ENCODE measurements at regions not wholly inside any gene's neighbourhood (a gene's known extent, or its start where the extent isn't known, plus 50 kb on each side); places are given as distances from the start of the nearest gene placed in this dataset.

DNA sequence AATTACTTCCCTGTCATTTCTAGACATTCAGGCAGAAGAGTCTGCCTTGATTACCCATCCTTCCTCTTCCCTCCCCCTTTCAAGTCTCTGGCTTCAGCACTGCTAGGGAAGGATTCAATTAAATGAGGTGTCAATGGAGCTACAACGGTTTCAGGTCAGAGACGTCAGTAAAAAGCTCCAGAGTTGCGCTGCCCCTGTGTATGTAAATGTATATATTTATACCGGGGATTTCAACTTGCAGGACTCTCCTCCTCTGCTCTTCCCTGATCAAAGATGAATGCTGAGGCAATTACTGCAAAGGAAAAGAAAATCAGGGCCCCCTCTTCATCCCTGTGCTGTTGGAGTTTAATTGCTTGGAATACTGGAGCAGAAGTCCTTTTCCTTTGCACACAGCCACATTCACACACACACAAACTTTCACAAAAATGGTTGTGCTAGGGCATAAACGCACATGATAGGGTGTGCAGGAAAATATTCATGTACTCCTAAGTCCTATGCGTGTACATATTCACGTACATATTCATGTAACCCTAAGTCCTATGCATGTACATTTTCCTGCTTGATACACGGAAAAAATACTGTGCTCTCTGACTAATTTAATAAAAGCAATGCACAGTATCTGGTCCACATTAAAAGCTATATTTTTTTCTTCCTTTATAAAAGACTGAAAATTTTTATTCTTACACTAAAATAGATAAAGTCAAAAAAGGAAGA lies 129.7 kb upstream of the PMFBP1 start:
- no peak for DNase-seq (ENCODE audit: low read depth in 1 of 2, low spot score in 1 of 2)
- no peak for TF ChIP-seq POLR2AphosphoS5 (IDR thresholded peaks at IDR 0.05; ENCODE audit: low read depth)
- TF ChIP-seq, protein P1, sequence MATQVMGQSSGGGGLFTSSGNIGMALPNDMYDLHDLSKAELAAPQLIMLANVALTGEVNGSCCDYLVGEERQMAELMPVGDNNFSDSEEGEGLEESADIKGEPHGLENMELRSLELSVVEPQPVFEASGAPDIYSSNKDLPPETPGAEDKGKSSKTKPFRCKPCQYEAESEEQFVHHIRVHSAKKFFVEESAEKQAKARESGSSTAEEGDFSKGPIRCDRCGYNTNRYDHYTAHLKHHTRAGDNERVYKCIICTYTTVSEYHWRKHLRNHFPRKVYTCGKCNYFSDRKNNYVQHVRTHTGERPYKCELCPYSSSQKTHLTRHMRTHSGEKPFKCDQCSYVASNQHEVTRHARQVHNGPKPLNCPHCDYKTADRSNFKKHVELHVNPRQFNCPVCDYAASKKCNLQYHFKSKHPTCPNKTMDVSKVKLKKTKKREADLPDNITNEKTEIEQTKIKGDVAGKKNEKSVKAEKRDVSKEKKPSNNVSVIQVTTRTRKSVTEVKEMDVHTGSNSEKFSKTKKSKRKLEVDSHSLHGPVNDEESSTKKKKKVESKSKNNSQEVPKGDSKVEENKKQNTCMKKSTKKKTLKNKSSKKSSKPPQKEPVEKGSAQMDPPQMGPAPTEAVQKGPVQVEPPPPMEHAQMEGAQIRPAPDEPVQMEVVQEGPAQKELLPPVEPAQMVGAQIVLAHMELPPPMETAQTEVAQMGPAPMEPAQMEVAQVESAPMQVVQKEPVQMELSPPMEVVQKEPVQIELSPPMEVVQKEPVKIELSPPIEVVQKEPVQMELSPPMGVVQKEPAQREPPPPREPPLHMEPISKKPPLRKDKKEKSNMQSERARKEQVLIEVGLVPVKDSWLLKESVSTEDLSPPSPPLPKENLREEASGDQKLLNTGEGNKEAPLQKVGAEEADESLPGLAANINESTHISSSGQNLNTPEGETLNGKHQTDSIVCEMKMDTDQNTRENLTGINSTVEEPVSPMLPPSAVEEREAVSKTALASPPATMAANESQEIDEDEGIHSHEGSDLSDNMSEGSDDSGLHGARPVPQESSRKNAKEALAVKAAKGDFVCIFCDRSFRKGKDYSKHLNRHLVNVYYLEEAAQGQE (IDR thresholded peaks at IDR 0.05; ENCODE audit: insufficient replicate concordance, low read depth), result no peak
- TF ChIP-seq, protein P2, sequence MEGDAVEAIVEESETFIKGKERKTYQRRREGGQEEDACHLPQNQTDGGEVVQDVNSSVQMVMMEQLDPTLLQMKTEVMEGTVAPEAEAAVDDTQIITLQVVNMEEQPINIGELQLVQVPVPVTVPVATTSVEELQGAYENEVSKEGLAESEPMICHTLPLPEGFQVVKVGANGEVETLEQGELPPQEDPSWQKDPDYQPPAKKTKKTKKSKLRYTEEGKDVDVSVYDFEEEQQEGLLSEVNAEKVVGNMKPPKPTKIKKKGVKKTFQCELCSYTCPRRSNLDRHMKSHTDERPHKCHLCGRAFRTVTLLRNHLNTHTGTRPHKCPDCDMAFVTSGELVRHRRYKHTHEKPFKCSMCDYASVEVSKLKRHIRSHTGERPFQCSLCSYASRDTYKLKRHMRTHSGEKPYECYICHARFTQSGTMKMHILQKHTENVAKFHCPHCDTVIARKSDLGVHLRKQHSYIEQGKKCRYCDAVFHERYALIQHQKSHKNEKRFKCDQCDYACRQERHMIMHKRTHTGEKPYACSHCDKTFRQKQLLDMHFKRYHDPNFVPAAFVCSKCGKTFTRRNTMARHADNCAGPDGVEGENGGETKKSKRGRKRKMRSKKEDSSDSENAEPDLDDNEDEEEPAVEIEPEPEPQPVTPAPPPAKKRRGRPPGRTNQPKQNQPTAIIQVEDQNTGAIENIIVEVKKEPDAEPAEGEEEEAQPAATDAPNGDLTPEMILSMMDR (IDR thresholded peaks at IDR 0.05; ENCODE audit: insufficient read depth, low read length), result no peak
- no peak for TF ChIP-seq SPI1 (IDR thresholded peaks at IDR 0.05; ENCODE audit: borderline replicate concordance, low read depth)
- TF ChIP-seq GABPA (IDR thresholded peaks at IDR 0.05; ENCODE audit: low read depth), result no peak
- H3K27ac ChIP-seq (replicated peaks), result no peak overlapping the region
- no peaks in the 10 kb centered on the region for H3K27me3 ChIP-seq (ENCODE audit: insufficient read depth, poor library complexity, severe bottlenecking)
- H3K4me3 ChIP-seq (replicated peaks; ENCODE audit: insufficient read depth, low read length), result no peak overlapping the region

DNA sequence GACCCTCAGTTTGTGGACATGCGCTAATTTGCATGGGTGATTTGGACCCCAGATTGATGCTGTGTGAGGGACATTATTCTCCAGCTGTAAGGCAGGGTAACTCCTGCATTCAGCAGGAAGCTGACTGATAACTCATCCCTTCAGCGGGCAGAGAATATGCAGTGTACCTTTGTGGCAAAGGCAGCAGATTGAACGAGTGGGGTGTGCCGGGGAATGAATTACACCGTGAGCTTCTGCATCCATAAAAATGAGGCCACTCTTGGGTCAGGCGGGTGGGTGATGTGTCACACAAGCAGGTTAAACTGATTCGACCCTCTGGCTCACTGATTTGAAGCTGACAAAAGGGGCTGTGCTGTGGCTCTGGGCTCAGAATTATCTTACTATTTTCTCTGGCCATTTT lies 128.9 kb upstream of the PMFBP1 start:
- no peak for DNase-seq (ENCODE audit: low read depth in 1 of 2, low spot score in 1 of 2)
- no peak overlapping the region for H3K4me3 ChIP-seq (replicated peaks; ENCODE audit: insufficient read depth, low read length)
- no peaks in the 10 kb centered on the region for H3K27me3 ChIP-seq (ENCODE audit: insufficient read depth, poor library complexity, severe bottlenecking)
- TF ChIP-seq SPI1 (IDR thresholded peaks at IDR 0.05; ENCODE audit: borderline replicate concordance, low read depth), result no peak
- TF ChIP-seq, protein P2 (IDR thresholded peaks at IDR 0.05; ENCODE audit: insufficient read depth, low read length), result no peak
- no peak for TF ChIP-seq GABPA (IDR thresholded peaks at IDR 0.05; ENCODE audit: low read depth)
- TF ChIP-seq POLR2AphosphoS5 (IDR thresholded peaks at IDR 0.05; ENCODE audit: low read depth), result no peak
- TF ChIP-seq, protein P1 (IDR thresholded peaks at IDR 0.05; ENCODE audit: insufficient replicate concordance, low read depth), result no peak
- H3K27ac ChIP-seq (replicated peaks), result no peak overlapping the region

DNA sequence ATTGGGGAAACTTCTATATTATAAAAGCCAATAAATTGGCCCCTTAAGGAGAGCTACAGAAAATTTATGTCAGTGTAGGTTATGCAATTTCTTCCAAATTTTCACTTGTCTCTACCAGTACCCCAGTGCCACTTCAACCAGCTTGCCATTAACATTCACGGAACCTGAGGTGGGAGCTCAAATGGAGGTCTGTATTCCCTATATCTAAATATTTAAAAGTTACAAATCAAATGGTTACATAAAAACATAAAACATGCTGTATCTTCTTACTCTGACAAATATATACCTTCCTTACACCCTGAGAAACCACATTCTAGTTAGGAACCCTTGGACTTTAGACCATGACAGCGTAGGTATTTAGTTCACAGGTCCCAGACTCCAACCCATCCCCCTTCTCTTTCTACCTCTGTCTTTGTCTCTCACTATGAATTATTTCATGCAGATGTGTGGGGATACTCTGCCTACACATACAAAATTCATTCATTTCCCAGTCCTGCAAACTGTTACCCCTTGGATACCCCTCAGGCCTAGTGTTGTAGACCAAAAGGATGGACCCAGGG lies 127.8 kb upstream of the PMFBP1 start:
- DNase-seq (ENCODE audit: low read depth in 1 of 2, low spot score in 1 of 2), result no peak
- TF ChIP-seq SPI1 (IDR thresholded peaks at IDR 0.05; ENCODE audit: borderline replicate concordance, low read depth) (no peak), GABPA (IDR thresholded peaks at IDR 0.05; ENCODE audit: low read depth) (no peak), POLR2AphosphoS5 (IDR thresholded peaks at IDR 0.05; ENCODE audit: low read depth) (no peak)
- TF ChIP-seq, protein P2 (IDR thresholded peaks at IDR 0.05; ENCODE audit: insufficient read depth, low read length), result no peak
- TF ChIP-seq, protein P1 (IDR thresholded peaks at IDR 0.05; ENCODE audit: insufficient replicate concordance, low read depth), result no peak
- Histone ChIP-seq H3K4me3 (replicated peaks; ENCODE audit: insufficient read depth, low read length) (no peak overlapping the region), H3K27me3 (ENCODE audit: insufficient read depth, poor library complexity, severe bottlenecking) (no peaks in the 10 kb centered on the region), H3K27ac (replicated peaks) (no peak overlapping the region)

Measured in HL-60 (cell line).